DOHH2 (cell line): ENCODE measurements at regions not wholly inside any gene's neighbourhood (a gene's known extent, or its start where the extent isn't known, plus 50 kb on each side); places are given as distances from the start of the nearest gene placed in this dataset.

Experiments
- H3F3A ChIP-seq: fragments of 200-600 bp; sonication (generic), shearing (Covaris generic); 2 replicates; pipeline ENCODE4 v1.6.0; 2016; ENCODE audit warnings: antibody characterized with exemption, mild to moderate bottlenecking; ENCODE audit not compliant: control insufficient read depth, insufficient read depth
- H3K27ac ChIP-seq: fragments of 200-600 bp; sonication (generic); 2 replicates; pipeline ENCODE4 v1.5.1; 2014; ENCODE audit warnings: low read depth, mild to moderate bottlenecking, low read length, moderate library complexity
- H3K27me3 ChIP-seq: fragments of 200-600 bp; sonication (generic); 2 replicates; pipeline ENCODE4 v1.6.1; 2014; ENCODE audit warnings: mild to moderate bottlenecking, low read length, mixed read lengths; ENCODE audit not compliant: control insufficient read depth
- H3K36me3 ChIP-seq: fragments of 200-600 bp; sonication (generic); 2 replicates; pipeline ENCODE4 v1.6.1; 2014; ENCODE audit warnings: mild to moderate bottlenecking, low read length, moderate library complexity, mixed read lengths; ENCODE audit not compliant: control insufficient read depth
- H3K4me1 ChIP-seq: fragments of 200-600 bp; sonication (generic); 2 replicates; pipeline ENCODE4 v1.6.1; 2014; ENCODE audit warnings: mild to moderate bottlenecking, low read length, mixed read lengths; ENCODE audit not compliant: control insufficient read depth
- H3K4me2 ChIP-seq: fragments of 200-600 bp; sonication (generic); 2 replicates; pipeline ENCODE4 v1.6.0; 2014; ENCODE audit warnings: mild to moderate bottlenecking, low read length, moderate library complexity
- H3K4me3 ChIP-seq: fragments of 200-600 bp; sonication (generic); 2 replicates; pipeline ENCODE4 v1.5.1; 2014; ENCODE audit warnings: mild to moderate bottlenecking, low read length, mixed read lengths
- H3K79me2 ChIP-seq: fragments of 200-600 bp; sonication (generic); 2 replicates; pipeline ENCODE4 v1.6.1; 2014; ENCODE audit warnings: mild to moderate bottlenecking, low read length, mixed read lengths; ENCODE audit not compliant: control insufficient read depth
- H3K9me2 ChIP-seq: fragments of 200-600 bp; sonication (generic); replicated peaks from 2 replicates; pipeline ENCODE4 v1.6.1; 2014; ENCODE audit warnings: mild to moderate bottlenecking, low read length, mixed read lengths; ENCODE audit not compliant: control insufficient read depth
- H3K9me3 ChIP-seq: fragments of 200-600 bp; sonication (generic); 2 replicates; pipeline ENCODE4 v1.6.1; 2014; ENCODE audit warnings: antibody characterized with exemption, low read length, mixed read lengths; ENCODE audit not compliant: control insufficient read depth, insufficient read depth
- H4K20me1 ChIP-seq: fragments of 200-600 bp; sonication (generic); 2 replicates; pipeline ENCODE4 v1.6.0; 2014; ENCODE audit warnings: low read depth, mild to moderate bottlenecking, antibody characterized with exemption, low read length, moderate library complexity; ENCODE audit not compliant: control insufficient read depth, insufficient read depth
- EZH2phosphoT487 ChIP-seq: fragments of 200-600 bp; sonication (generic); IDR thresholded peaks from 2 replicates; pipeline ENCODE4 v1.6.1; 2017; ENCODE audit warnings: borderline replicate concordance, mild to moderate bottlenecking, antibody characterized with exemption, low read length, moderate library complexity, mixed read lengths
- TF ChIP-seq, protein P1 (sequence below): fragments of 200-600 bp; sonication (generic); IDR thresholded peaks from one replicate; pipeline ENCODE4 v1.5.1; 2014; ENCODE audit warnings: antibody characterized with exemption, mild to moderate bottlenecking, low read depth, low read length; ENCODE audit not compliant: poor library complexity, severe bottlenecking

DNA sequence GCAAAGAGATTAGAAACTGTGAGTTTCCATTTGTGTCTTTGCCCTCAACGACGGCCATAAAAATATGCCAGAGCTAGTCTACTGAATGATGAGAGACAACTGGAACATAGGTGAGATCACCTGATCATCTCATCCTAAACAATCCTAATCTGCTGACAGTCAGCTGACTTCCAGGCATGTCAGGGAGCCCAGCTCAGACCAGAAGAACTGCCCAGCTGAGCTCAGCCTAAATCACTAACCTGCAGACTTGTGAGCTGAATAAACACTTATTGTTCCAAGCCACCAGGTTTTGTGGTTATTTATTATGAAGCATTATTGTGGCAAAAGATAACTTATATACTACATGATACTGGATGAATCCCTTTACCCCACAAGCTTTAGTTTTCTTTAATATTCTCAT is 118.9 kb upstream of the PLEKHG7 start:
- H3K27me3 ChIP-seq = no peaks in the 10 kb centered on the region
- H3K79me2 ChIP-seq = no peaks in the 10 kb centered on the region
- no peaks in the 10 kb centered on the region for H3K36me3 ChIP-seq
- no peaks in the 10 kb centered on the region for H3K9me2 ChIP-seq
- H3K4me1 ChIP-seq = peaks cover 11% of the 10 kb centered on the region
- TF ChIP-seq, protein P1, sequence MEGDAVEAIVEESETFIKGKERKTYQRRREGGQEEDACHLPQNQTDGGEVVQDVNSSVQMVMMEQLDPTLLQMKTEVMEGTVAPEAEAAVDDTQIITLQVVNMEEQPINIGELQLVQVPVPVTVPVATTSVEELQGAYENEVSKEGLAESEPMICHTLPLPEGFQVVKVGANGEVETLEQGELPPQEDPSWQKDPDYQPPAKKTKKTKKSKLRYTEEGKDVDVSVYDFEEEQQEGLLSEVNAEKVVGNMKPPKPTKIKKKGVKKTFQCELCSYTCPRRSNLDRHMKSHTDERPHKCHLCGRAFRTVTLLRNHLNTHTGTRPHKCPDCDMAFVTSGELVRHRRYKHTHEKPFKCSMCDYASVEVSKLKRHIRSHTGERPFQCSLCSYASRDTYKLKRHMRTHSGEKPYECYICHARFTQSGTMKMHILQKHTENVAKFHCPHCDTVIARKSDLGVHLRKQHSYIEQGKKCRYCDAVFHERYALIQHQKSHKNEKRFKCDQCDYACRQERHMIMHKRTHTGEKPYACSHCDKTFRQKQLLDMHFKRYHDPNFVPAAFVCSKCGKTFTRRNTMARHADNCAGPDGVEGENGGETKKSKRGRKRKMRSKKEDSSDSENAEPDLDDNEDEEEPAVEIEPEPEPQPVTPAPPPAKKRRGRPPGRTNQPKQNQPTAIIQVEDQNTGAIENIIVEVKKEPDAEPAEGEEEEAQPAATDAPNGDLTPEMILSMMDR = no peak
- no peak for TF ChIP-seq EZH2phosphoT487
- no peak overlapping the region for H3K4me2 ChIP-seq
- H3F3A ChIP-seq = no peaks in the 10 kb centered on the region
- no peaks in the 10 kb centered on the region for H3K9me3 ChIP-seq
- no peaks in the 10 kb centered on the region for H4K20me1 ChIP-seq
- H3K4me3 ChIP-seq = no peak overlapping the region
- no peak overlapping the region for H3K27ac ChIP-seq

DNA sequence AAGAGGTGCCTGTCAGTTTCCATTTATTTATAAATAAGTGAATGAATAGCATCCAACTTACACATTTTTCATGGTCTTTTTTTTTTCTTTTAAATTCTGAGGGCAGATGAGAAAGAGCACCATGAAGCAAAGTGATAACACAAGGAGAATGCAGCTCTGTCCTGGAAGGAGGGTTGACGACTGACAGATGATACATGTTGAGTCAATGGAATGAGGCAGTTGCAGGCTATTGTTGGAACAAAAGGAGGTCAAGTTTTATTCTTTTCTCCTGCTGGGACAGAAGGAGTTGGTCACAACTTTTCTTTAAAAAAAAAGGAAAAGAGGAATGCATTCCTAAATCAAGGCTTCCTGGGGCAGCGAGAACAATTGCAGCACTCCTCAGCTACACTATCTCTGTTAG is 119.9 kb upstream of the PLEKHG7 start:
- TF ChIP-seq, protein P1 = no peak
- no peak for TF ChIP-seq EZH2phosphoT487
- H3K9me2 ChIP-seq = no peaks in the 10 kb centered on the region
- no peak overlapping the region for H3K27ac ChIP-seq
- H4K20me1 ChIP-seq = no peaks in the 10 kb centered on the region
- no peaks in the 10 kb centered on the region for H3K27me3 ChIP-seq
- no peaks in the 10 kb centered on the region for H3F3A ChIP-seq
- H3K9me3 ChIP-seq = no peaks in the 10 kb centered on the region
- no peak overlapping the region for H3K4me2 ChIP-seq
- no peaks in the 10 kb centered on the region for H3K79me2 ChIP-seq
- H3K4me3 ChIP-seq = no peak overlapping the region
- peaks cover 11% of the 10 kb centered on the region for H3K4me1 ChIP-seq
- no peaks in the 10 kb centered on the region for H3K36me3 ChIP-seq

DNA sequence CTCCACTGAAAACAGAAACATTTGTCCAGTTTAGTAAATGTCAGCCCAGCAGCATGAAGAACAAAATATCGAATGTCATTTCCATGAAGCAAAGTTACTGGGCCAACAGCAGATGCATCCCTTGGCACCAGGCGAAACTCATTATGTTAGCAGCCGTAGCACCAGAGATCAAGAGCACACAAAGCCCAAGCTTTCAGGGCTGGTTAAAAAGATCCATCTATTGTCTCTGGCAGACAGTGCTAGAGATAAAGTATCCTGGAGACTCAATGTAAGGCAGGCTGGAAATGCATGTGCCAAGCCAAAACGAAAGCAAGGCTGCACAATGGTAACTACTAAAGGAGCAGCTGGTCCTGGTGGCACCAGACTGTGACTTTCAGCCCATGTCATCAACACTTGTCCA is 120.3 kb upstream of the PLEKHG7 start:
- H3F3A ChIP-seq = no peaks in the 10 kb centered on the region
- H3K4me2 ChIP-seq = no peak overlapping the region
- no peaks in the 10 kb centered on the region for H3K79me2 ChIP-seq
- TF ChIP-seq, protein P1 = no peak
- no peak for TF ChIP-seq EZH2phosphoT487
- H3K9me2 ChIP-seq = no peaks in the 10 kb centered on the region
- H4K20me1 ChIP-seq = no peaks in the 10 kb centered on the region
- H3K27ac ChIP-seq = no peak overlapping the region
- H3K36me3 ChIP-seq = no peaks in the 10 kb centered on the region
- no peak overlapping the region for H3K4me3 ChIP-seq
- H3K9me3 ChIP-seq = no peaks in the 10 kb centered on the region
- H3K27me3 ChIP-seq = no peaks in the 10 kb centered on the region
- peaks cover 11% of the 10 kb centered on the region for H3K4me1 ChIP-seq

DNA sequence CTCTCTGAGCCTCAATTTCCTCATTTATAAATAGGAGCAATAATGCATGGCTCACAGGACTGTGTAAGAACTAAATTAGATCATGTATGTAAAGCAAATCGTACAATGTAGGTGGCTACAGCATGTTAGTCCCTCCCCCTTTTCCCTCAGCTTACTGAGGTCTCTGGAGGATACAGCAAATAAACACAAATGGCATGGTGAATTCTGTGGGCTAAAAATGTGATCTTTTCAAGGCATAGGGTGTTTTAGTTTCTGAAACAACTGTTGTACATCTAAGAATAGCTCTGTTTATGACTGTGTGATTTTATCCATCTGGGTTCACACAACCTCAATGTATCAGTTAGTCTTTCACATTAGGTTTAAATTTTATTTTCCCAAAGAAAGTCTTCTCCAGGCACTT is 121.2 kb upstream of the PLEKHG7 start:
- no peaks in the 10 kb centered on the region for H3K27me3 ChIP-seq
- H3K4me2 ChIP-seq = no peak overlapping the region
- no peak for TF ChIP-seq EZH2phosphoT487
- TF ChIP-seq, protein P1 = no peak
- no peaks in the 10 kb centered on the region for H3K9me2 ChIP-seq
- H3F3A ChIP-seq = no peaks in the 10 kb centered on the region
- H3K4me3 ChIP-seq = no peak overlapping the region
- no peaks in the 10 kb centered on the region for H4K20me1 ChIP-seq
- no peaks in the 10 kb centered on the region for H3K79me2 ChIP-seq
- H3K9me3 ChIP-seq = no peaks in the 10 kb centered on the region
- H3K36me3 ChIP-seq = no peaks in the 10 kb centered on the region
- H3K4me1 ChIP-seq = peaks cover 11% of the 10 kb centered on the region
- H3K27ac ChIP-seq = no peak overlapping the region
